Esophagus squamous epithelium (tissue), 5 donors: ENCODE measurements at regions not wholly inside any gene's neighbourhood (a gene's known extent, or its start where the extent isn't known, plus 50 kb on each side); places are given as distances from the start of the nearest gene placed in this dataset.

Experiments
- DNase-seq: peaks from one replicate; lab custom pipeline; 2025; lab: John Stamatoyannopoulos, UW
- H3K27ac ChIP-seq, 4 donors: fragments of 200-600 bp; sonication (generic); one replicate each; pipeline ENCODE4 v1.5.1; 2016 to 2019; ENCODE audit warnings: mild to moderate bottlenecking in 1 of 4
- H3K27me3 ChIP-seq, 4 donors: fragments of 200-600 bp; sonication (generic); 1 replicate in 3 of 4; 2 replicates in 1 of 4; pipeline versions ENCODE4 v1.5.1 to v1.6.0; 2017 to 2021; ENCODE audit warnings: antibody characterized with exemption in 1 of 4
- H3K36me3 ChIP-seq, 3 donors: fragments of 200-600 bp; sonication (generic); one replicate each; pipeline ENCODE4 v1.5.1; 2016 to 2019
- H3K4me1 ChIP-seq, 3 donors: fragments of 200-600 bp; sonication (generic); one replicate each; pipeline ENCODE4 v1.5.1; 2017 to 2019
- H3K4me3 ChIP-seq, 4 donors: fragments of 200-600 bp; sonication (generic); 1 replicate in 3 of 4; 2 replicates in 1 of 4; pipeline ENCODE4 v1.5.1; 2016 to 2019; ENCODE audit warnings: mild to moderate bottlenecking in 2 of 4, moderate library complexity in 1 of 4
- H3K9me3 ChIP-seq, 3 donors: fragments of 200-600 bp; sonication (generic); one replicate each; pipeline ENCODE4 v1.5.1; 2016 to 2019
- CTCF ChIP-seq, 6 experiments: fragments of 450-650 bp in 4 of 6; fragments of 200-600 bp in 2 of 6; sonication (generic) in 2 of 6; IDR thresholded peaks; one replicate each; pipeline ENCODE4 v1.5.1; 2016 to 2019; ENCODE audit warnings: antibody characterized with exemption in 6 of 6, mild to moderate bottlenecking in 4 of 6, moderate library complexity in 4 of 6
- POLR2A ChIP-seq, 4 donors: fragments of 450-650 bp; IDR thresholded peaks; one replicate each; pipeline ENCODE4 v1.6.1; 2017; ENCODE audit warnings: antibody characterized with exemption in 4 of 4, mild to moderate bottlenecking in 4 of 4, moderate library complexity in 3 of 4
- WGBS, 2 donors: methylation state at CpG; one replicate each; pipeline ENCODE4 v1.1.5; 2018; 5-methylcytosine and 5-hydroxymethylcytosine counted together
- intact Hi-C: fragments of 100-400 bp; cut with DNase I; formaldehyde crosslinking; loops from one replicate; pipeline ENCODE4 v1.15.0; 2022
- donor health status: DM: yes; HTN: yes; CAD: no.

GRCh38 chr14:54278665-54279295, 118.0 kb upstream of the CDKN3 start:
- WGBS, 2 donors: 80 to 91% methylated on average over 7 of the region's 7 CpGs
- no peaks in the 10 kb centered on the region for H3K9me3 ChIP-seq
- no peak overlapping the region for H3K27ac ChIP-seq
- intact Hi-C loops: no loop called here
- no peaks in the 10 kb centered on the region for H3K36me3 ChIP-seq
- TF ChIP-seq CTCF (IDR thresholded peaks at IDR 0.05): no peak
- no peak for TF ChIP-seq POLR2A (IDR thresholded peaks at IDR 0.05)
- no peaks in the 10 kb centered on the region for H3K27me3 ChIP-seq
- no peak for DNase-seq
- H3K4me3 ChIP-seq: no peak overlapping the region
- H3K4me1 ChIP-seq: no peaks in the 10 kb centered on the region

- H3K9me3 ChIP-seq: no peaks in the 10 kb centered on the region
- TF ChIP-seq CTCF (IDR thresholded peaks at IDR 0.05) (no peak), POLR2A (IDR thresholded peaks at IDR 0.05) (no peak)
- intact Hi-C loops: no loop called here
- H3K27ac ChIP-seq: no peak overlapping the region
- H3K36me3 ChIP-seq: no peaks in the 10 kb centered on the region
- no peaks in the 10 kb centered on the region for H3K4me1 ChIP-seq
- no peak for DNase-seq
- 60 to 63% methylated on average over 1 of the region's 2 CpGs for WGBS, 2 donors
- no peaks in the 10 kb centered on the region for H3K27me3 ChIP-seq
- H3K4me3 ChIP-seq: no peak overlapping the region
Observed at GRCh38 chr14:54282849-54283248, 114.0 kb upstream of the CDKN3 start.

- Histone ChIP-seq H3K4me3 (no peak overlapping the region), H3K9me3 (no peaks in the 10 kb centered on the region), H3K27me3 (peaks cover 0 to 1% (median 0%) of the 10 kb centered on the region in 4 donors), H3K27ac (no peak overlapping the region), H3K36me3 (no peaks in the 10 kb centered on the region), H3K4me1 (no peaks in the 10 kb centered on the region)
- TF ChIP-seq POLR2A (IDR thresholded peaks at IDR 0.05) (no peak), CTCF (IDR thresholded peaks at IDR 0.05) (no peak)
- WGBS, 2 donors: 91 to 96% methylated on average over 6 of the region's 6 CpGs
- no peak for DNase-seq
- intact Hi-C loops: no loop called here
Observed at GRCh38 chr14:54285030-54285429, 111.8 kb upstream of the CDKN3 start.

- peaks cover 0 to 21% (median 0%) of the 10 kb centered on the region in 4 donors for H3K27me3 ChIP-seq
- no peaks in the 10 kb centered on the region for H3K36me3 ChIP-seq
- no peaks in the 10 kb centered on the region for H3K4me1 ChIP-seq
- H3K27ac ChIP-seq: no peak overlapping the region
- H3K4me3 ChIP-seq: no peak overlapping the region
- no peak for DNase-seq
- H3K9me3 ChIP-seq: no peaks in the 10 kb centered on the region
- intact Hi-C loops: no loop called here
- TF ChIP-seq POLR2A (IDR thresholded peaks at IDR 0.05) (no peak), CTCF (IDR thresholded peaks at IDR 0.05) (no peak)
- WGBS, 2 donors: 48 to 69% methylated on average over 6 to 11 of the region's 11 CpGs
Observed at GRCh38 chr14:54291491-54292191, 105.2 kb upstream of the CDKN3 start.

- no peak for DNase-seq
- intact Hi-C loops: no loop called here
- Histone ChIP-seq H3K4me1 (peaks cover 0 to 8% (median 0%) of the 10 kb centered on the region in 3 donors), H3K27me3 (peaks cover 0 to 40% (median 0%) of the 10 kb centered on the region in 4 donors), H3K4me3 (no peak overlapping the region), H3K27ac (no peak overlapping the region), H3K9me3 (no peaks in the 10 kb centered on the region), H3K36me3 (no peaks in the 10 kb centered on the region)
- 80 to 93% methylated on average over 3 of the region's 3 CpGs for WGBS, 2 donors
- TF ChIP-seq CTCF (IDR thresholded peaks at IDR 0.05): no peak
- no peak for TF ChIP-seq POLR2A (IDR thresholded peaks at IDR 0.05)
Observed at GRCh38 chr14:54294802-54295201, 102.0 kb upstream of the CDKN3 start.
